Activated CD4-positive, alpha-beta T cell treated with anti-CD3 and anti-CD28 coated beads, Interleukin-2, Interleukin-6, amounts not matched to agents 100 ng/mL and 50 ng/mL, durations not matched to agents 16 hours and 8 hours (primary cell): ENCODE measurements at regions not wholly inside any gene's neighbourhood (a gene's known extent, or its start where the extent isn't known, plus 50 kb on each side); places are given as distances from the start of the nearest gene placed in this dataset.

Experiments
- DNase-seq: peaks from one replicate; pipeline ENCODE4 v3.0.0-alpha.2; 2020

- DNase-seq: no peak
Observed at GRCh38 chr12:65631621-65632111, 192.6 kb upstream of the HMGA2 start.

GRCh38 chr12:65632131-65632855 lies 192.0 kb upstream of the HMGA2 start:
- DNase-seq: no peak

- no peak for DNase-seq
Observed at GRCh38 chr12:65634061-65634460, 190.2 kb upstream of the HMGA2 start.

- no peak for DNase-seq
Observed at GRCh38 chr12:65634626-65635331, 189.5 kb upstream of the HMGA2 start.

- no peak for DNase-seq
Observed at GRCh38 chr12:65636436-65636835, 187.8 kb upstream of the HMGA2 start.

- DNase-seq: no peak
Observed at GRCh38 chr12:65637150-65637549, 187.1 kb upstream of the HMGA2 start.

GRCh38 chr12:65637774-65638173 lies 186.5 kb upstream of the HMGA2 start:
- DNase-seq: no peak

- DNase-seq: no peak
Observed at GRCh38 chr12:65638324-65638723, 186.0 kb upstream of the HMGA2 start.

GRCh38 chr12:65640489-65640901 lies 183.8 kb upstream of the HMGA2 start:
- no peak for DNase-seq

GRCh38 chr12:65642061-65642661 lies 182.1 kb upstream of the HMGA2 start:
- DNase-seq: no peak

GRCh38 chr12:65643171-65643570 lies 181.1 kb upstream of the HMGA2 start:
- DNase-seq: no peak

- DNase-seq: no peak
Observed at GRCh38 chr12:65643595-65644386, 180.5 kb upstream of the HMGA2 start.

- no peak for DNase-seq
Observed at GRCh38 chr12:65646127-65646643, 178.1 kb upstream of the HMGA2 start.

- no peak for DNase-seq
Observed at GRCh38 chr12:65647074-65647473, 177.2 kb upstream of the HMGA2 start.

- no peak for DNase-seq
Observed at GRCh38 chr12:65648461-65648860, 175.8 kb upstream of the HMGA2 start.

GRCh38 chr12:65649126-65649525 lies 175.2 kb upstream of the HMGA2 start:
- DNase-seq: no peak

- peak; percentile 32 for DNase-seq
Observed at GRCh38 chr12:65651060-65651459, 173.2 kb upstream of the HMGA2 start.

GRCh38 chr12:65653321-65653720 lies 171.0 kb upstream of the HMGA2 start:
- DNase-seq: no peak

GRCh38 chr12:65653946-65654629 lies 170.2 kb upstream of the HMGA2 start:
- DNase-seq: no peak

- no peak for DNase-seq
Observed at GRCh38 chr12:65655074-65655493, 169.2 kb upstream of the HMGA2 start.

GRCh38 chr12:65656156-65656882 lies 168.0 kb upstream of the HMGA2 start:
- DNase-seq: no peak
